HPDE6-E6E7 (cell line): ENCODE measurements at regions not wholly inside any gene's neighbourhood (a gene's known extent, or its start where the extent isn't known, plus 50 kb on each side); places are given as distances from the start of the nearest gene placed in this dataset.
"Not testable (repeated sequence)": the region's sequence is repeated elsewhere in the genome, so short reads cannot be mapped to it uniquely, and the experiment has no call there.

Experiments used
- DNase-seq: peaks from one replicate; pipeline ENCODE4 v3.0.0; 2011; ENCODE audit warnings: missing footprints; ENCODE audit errors: extremely low spot score

GRCh38 chr20:53748176-53748575 is 154.5 kb upstream of the ZNF217 start:
- DNase-seq = no peak

GRCh38 chr20:53743607-53744260 is 150.1 kb upstream of the ZNF217 start:
- DNase-seq = no peak

- no peak for DNase-seq
These were observed 149.0 kb upstream of the ZNF217 start for GRCh38 chr20:53742685-53743081.

GRCh38 chr20:53741726-53742028 is 148.0 kb upstream of the ZNF217 start:
- DNase-seq = no peak

GRCh38 chr20:53739799-53740785 is 146.5 kb upstream of the ZNF217 start:
- DNase-seq = no peak

- DNase-seq = no peak
These were observed 145.5 kb upstream of the ZNF217 start for GRCh38 chr20:53738945-53739798.

- DNase-seq = peak; percentile 83
These were observed 144.7 kb upstream of the ZNF217 start for GRCh38 chr20:53738039-53738944.

- no peak for DNase-seq
These were observed 143.9 kb upstream of the ZNF217 start for GRCh38 chr20:53737396-53738038.

GRCh38 chr20:53736757-53737395 is 143.2 kb upstream of the ZNF217 start:
- no peak for DNase-seq

- DNase-seq = no peak
These were observed 142.6 kb upstream of the ZNF217 start for GRCh38 chr20:53736122-53736756.

- peak; percentile 97 for DNase-seq
These were observed 142.0 kb upstream of the ZNF217 start for GRCh38 chr20:53735536-53736050.

GRCh38 chr20:53734006-53734688 is 140.5 kb upstream of the ZNF217 start:
- no peak for DNase-seq

- DNase-seq = no peak
These were observed 138.0 kb upstream of the ZNF217 start for GRCh38 chr20:53731595-53731994.

- DNase-seq = no peak
These were observed 134.7 kb upstream of the ZNF217 start for GRCh38 chr20:53728359-53728758.

- not testable (repeated sequence) for DNase-seq
These were observed 133.6 kb upstream of the ZNF217 start for GRCh38 chr20:53727239-53727638.

GRCh38 chr20:53725575-53725970 is 131.9 kb upstream of the ZNF217 start:
- no peak for DNase-seq

GRCh38 chr20:53723621-53724020 is 130.0 kb upstream of the ZNF217 start:
- DNase-seq = no peak

GRCh38 chr20:53723045-53723444 is 129.4 kb upstream of the ZNF217 start:
- DNase-seq = no peak

- no peak for DNase-seq
These were observed 128.9 kb upstream of the ZNF217 start for GRCh38 chr20:53722515-53723036.
